ENCODE measurements at regions not wholly inside any gene's neighbourhood (a gene's known extent, or its start where the extent isn't known, plus 50 kb on each side); places are given as distances from the start of the nearest gene placed in this dataset.

DNA sequence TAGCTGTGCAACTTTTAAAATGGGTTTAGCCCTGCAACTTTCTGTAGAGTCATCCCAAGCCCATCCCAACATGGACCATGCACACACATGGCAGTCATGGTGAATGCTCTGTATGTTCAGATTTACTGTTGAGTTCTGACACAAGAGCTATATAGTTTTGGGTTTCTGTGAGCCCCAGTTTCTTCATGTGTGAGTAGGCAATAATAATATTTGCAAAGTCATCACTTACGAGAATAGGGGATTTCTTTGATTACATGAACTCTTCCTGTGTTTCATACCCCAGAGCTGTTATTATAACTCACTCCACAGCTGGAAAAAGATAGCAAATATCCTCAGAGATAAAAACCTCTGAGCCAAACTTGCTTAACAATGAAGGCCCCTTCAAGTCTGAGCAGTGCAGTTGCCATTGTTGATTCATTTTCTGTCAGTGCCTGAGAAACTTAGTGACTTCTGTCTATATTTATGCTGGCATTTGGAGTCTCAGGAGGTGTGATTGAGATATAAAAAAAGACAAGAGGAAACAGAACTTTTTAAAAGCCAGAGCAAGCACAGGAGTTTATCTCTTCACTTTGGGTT lies 767.9 kb upstream of the API5 start:
- intact Hi-C loops (cut with DNase I), result no loop called here
- DNase-seq (no peak), ATAC-seq (no peak)
- Histone ChIP-seq H3K36me3 (replicated peaks in 1 of 2; ENCODE audit: insufficient read depth in 1 of 2, low read depth in 2 of 2) (no peaks in the 10 kb centered on the region), H3K9me3 (no peaks in the 10 kb centered on the region), H3K4me3 (no peak overlapping the region), H3K27ac (no peak overlapping the region), H3K4me1 (no peaks in the 10 kb centered on the region), H3K27me3 (no peaks in the 10 kb centered on the region)
- WGBS, 2 donors, result 32 to 40% methylated on average over 1 of the region's 1 CpG
- TF ChIP-seq, protein P1, sequence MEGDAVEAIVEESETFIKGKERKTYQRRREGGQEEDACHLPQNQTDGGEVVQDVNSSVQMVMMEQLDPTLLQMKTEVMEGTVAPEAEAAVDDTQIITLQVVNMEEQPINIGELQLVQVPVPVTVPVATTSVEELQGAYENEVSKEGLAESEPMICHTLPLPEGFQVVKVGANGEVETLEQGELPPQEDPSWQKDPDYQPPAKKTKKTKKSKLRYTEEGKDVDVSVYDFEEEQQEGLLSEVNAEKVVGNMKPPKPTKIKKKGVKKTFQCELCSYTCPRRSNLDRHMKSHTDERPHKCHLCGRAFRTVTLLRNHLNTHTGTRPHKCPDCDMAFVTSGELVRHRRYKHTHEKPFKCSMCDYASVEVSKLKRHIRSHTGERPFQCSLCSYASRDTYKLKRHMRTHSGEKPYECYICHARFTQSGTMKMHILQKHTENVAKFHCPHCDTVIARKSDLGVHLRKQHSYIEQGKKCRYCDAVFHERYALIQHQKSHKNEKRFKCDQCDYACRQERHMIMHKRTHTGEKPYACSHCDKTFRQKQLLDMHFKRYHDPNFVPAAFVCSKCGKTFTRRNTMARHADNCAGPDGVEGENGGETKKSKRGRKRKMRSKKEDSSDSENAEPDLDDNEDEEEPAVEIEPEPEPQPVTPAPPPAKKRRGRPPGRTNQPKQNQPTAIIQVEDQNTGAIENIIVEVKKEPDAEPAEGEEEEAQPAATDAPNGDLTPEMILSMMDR (IDR thresholded peaks at IDR 0.05), result no peak
- TF ChIP-seq POLR2A (IDR thresholded peaks at IDR 0.05), result no peak

- Histone ChIP-seq H3K9me3 (no peaks in the 10 kb centered on the region), H3K36me3 (replicated peaks in 1 of 2; ENCODE audit: insufficient read depth in 1 of 2, low read depth in 2 of 2) (no peaks in the 10 kb centered on the region), H3K27ac (no peak overlapping the region), H3K4me1 (no peaks in the 10 kb centered on the region), H3K27me3 (no peaks in the 10 kb centered on the region), H3K4me3 (no peak overlapping the region)
- DNase-seq, result no peak
- no peak for ATAC-seq
- TF ChIP-seq, protein P1 (IDR thresholded peaks at IDR 0.05), result no peak
- no peak for TF ChIP-seq POLR2A (IDR thresholded peaks at IDR 0.05)
- WGBS, 2 donors, result 48 to 71% methylated on average over 5 of the region's 5 CpGs
- intact Hi-C loops (cut with DNase I), result no loop called here
Observed at GRCh38 chr11:42544726-42545125, 767.1 kb upstream of the API5 start.

DNA sequence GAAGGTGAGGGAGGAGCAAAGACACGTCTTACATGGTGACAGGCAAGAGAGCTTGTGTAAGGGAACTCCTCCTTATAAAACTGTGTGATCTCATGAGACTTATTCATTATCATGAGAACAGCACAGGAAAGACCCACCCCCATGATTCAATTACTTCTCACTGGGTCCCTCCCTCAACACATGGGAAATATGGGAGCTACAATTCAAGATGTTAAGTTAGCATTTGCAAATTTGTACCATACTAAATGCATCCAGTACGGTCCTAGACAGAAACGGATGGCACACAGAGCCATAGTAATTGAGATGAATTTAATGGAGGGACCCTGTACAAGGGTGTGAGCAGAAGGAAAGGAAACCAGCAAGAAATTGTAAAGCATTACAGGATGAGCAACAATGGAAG lies 765.8 kb upstream of the API5 start:
- no peak overlapping the region for H3K4me3 ChIP-seq
- no peak overlapping the region for H3K27ac ChIP-seq
- H3K27me3 ChIP-seq, result no peaks in the 10 kb centered on the region
- no peak for TF ChIP-seq POLR2A (IDR thresholded peaks at IDR 0.05)
- TF ChIP-seq, protein P1 (IDR thresholded peaks at IDR 0.05), result no peak
- ATAC-seq (no peak), DNase-seq (no peak)
- H3K9me3 ChIP-seq, result no peaks in the 10 kb centered on the region
- H3K36me3 ChIP-seq (replicated peaks in 1 of 2; ENCODE audit: insufficient read depth in 1 of 2, low read depth in 2 of 2), result no peaks in the 10 kb centered on the region
- WGBS, 2 donors, result 42 to 49% methylated on average over 3 of the region's 3 CpGs
- no peaks in the 10 kb centered on the region for H3K4me1 ChIP-seq
- intact Hi-C loops (cut with DNase I), result no loop called here

- intact Hi-C loops (cut with DNase I), result no loop called here
- Histone ChIP-seq H3K27ac (no peak overlapping the region), H3K4me1 (no peaks in the 10 kb centered on the region), H3K9me3 (no peaks in the 10 kb centered on the region), H3K27me3 (no peaks in the 10 kb centered on the region), H3K36me3 (replicated peaks in 1 of 2; ENCODE audit: insufficient read depth in 1 of 2, low read depth in 2 of 2) (no peaks in the 10 kb centered on the region), H3K4me3 (no peak overlapping the region)
- ATAC-seq (no peak), DNase-seq (peak in 3 of 4 donors; percentile 3 to 13 (median 11))
- no peak for TF ChIP-seq POLR2A (IDR thresholded peaks at IDR 0.05)
- TF ChIP-seq, protein P1 (IDR thresholded peaks at IDR 0.05), result no peak
- whole genome bisulfite sequencing, 2 donors, result 59 to 75% methylated on average over 3 of the region's 3 CpGs
Observed at GRCh38 chr11:42552786-42553185, 759.0 kb upstream of the API5 start.

GRCh38 chr11:42555190-42555589 lies 756.6 kb upstream of the API5 start:
- DNase-seq, result no peak
- 49 to 57% methylated on average over 2 of the region's 2 CpGs for WGBS, 2 donors
- TF ChIP-seq, protein P1 (IDR thresholded peaks at IDR 0.05), result no peak
- TF ChIP-seq POLR2A (IDR thresholded peaks at IDR 0.05), result no peak
- Histone ChIP-seq H3K27ac (no peak overlapping the region), H3K4me3 (no peak overlapping the region), H3K27me3 (no peaks in the 10 kb centered on the region), H3K9me3 (no peaks in the 10 kb centered on the region), H3K36me3 (replicated peaks in 1 of 2; ENCODE audit: insufficient read depth in 1 of 2, low read depth in 2 of 2) (no peaks in the 10 kb centered on the region), H3K4me1 (no peaks in the 10 kb centered on the region)
- no peak for ATAC-seq
- intact Hi-C loops (cut with DNase I), result no loop called here
